GDM1 (cell line): ENCODE measurements at regions not wholly inside any gene's neighbourhood (a gene's known extent, or its start where the extent isn't known, plus 50 kb on each side); places are given as distances from the start of the nearest gene placed in this dataset.
"Not testable (repeated sequence)": the region's sequence is repeated elsewhere in the genome, so short reads cannot be mapped to it uniquely, and the experiment has no call there.

Experiments used
- DNase-seq: peaks from one replicate; lab custom pipeline; 2025; lab: John Stamatoyannopoulos, UW

GRCh38 chr1:9466780-9467758, 72.2 kb upstream of the SLC25A33 start:
- no peak for DNase-seq

GRCh38 chr1:9469882-9470281, 69.4 kb upstream of the SLC25A33 start:
- DNase-seq, result not testable (repeated sequence)

- DNase-seq, result no peak
These were observed 67.6 kb upstream of the SLC25A33 start for GRCh38 chr1:9471679-9472078.

GRCh38 chr1:9472386-9473031, 66.8 kb upstream of the SLC25A33 start:
- no peak for DNase-seq

- DNase-seq, result no peak
These were observed 66.0 kb upstream of the SLC25A33 start for GRCh38 chr1:9473032-9473807.

- DNase-seq, result no peak
These were observed 64.1 kb upstream of the SLC25A33 start for GRCh38 chr1:9475061-9475627.

- DNase-seq, result no peak
These were observed 62.3 kb upstream of the SLC25A33 start for GRCh38 chr1:9476790-9477463.

GRCh38 chr1:9477535-9477934, 61.7 kb upstream of the SLC25A33 start:
- no peak for DNase-seq

GRCh38 chr1:9478021-9478420, 61.2 kb upstream of the SLC25A33 start:
- no peak for DNase-seq

GRCh38 chr1:9481048-9481447, 58.2 kb upstream of the SLC25A33 start:
- DNase-seq, result no peak

- no peak for DNase-seq
These were observed 56.9 kb upstream of the SLC25A33 start for GRCh38 chr1:9482403-9482802.

- no peak for DNase-seq
These were observed 56.3 kb upstream of the SLC25A33 start for GRCh38 chr1:9482816-9483572.

GRCh38 chr1:9486466-9487140, 52.7 kb upstream of the SLC25A33 start:
- DNase-seq, result no peak
